CD14-positive monocyte (primary cell): ENCODE measurements at regions not wholly inside any gene's neighbourhood (a gene's known extent, or its start where the extent isn't known, plus 50 kb on each side); places are given as distances from the start of the nearest gene placed in this dataset.

Experiments
- DNase-seq, 3 donors: peaks; one replicate each; pipeline ENCODE4 v3.0.0-alpha.2; 2011 to 2022
- H2AFZ ChIP-seq: 2 replicates; pipeline ENCODE4 v1.6.0; 2012; ENCODE audit warnings: mild to moderate bottlenecking, low read depth, low read length, inconsistent platforms; ENCODE audit not compliant: insufficient read depth, poor library complexity, severe bottlenecking
- H3K27ac ChIP-seq, 2 donors: 1 replicate in 1 of 2; 2 replicates in 1 of 2; pipeline ENCODE4 v1.5.1; 2012 to 2013; ENCODE audit warnings: low read length in 2 of 2, control low read depth in 1 of 2, inconsistent platforms in 1 of 2, low read depth in 1 of 2, mild to moderate bottlenecking in 1 of 2
- H3K27me3 ChIP-seq, 2 donors: one replicate each; pipeline versions ENCODE4 v1.6.0 to v1.6.1; 2011 to 2013; ENCODE audit warnings: low read length in 2 of 2; ENCODE audit not compliant: control insufficient read depth in 2 of 2, insufficient read depth in 2 of 2
- H3K36me3 ChIP-seq, 2 donors: replicated peaks in 1 of 2; 1 replicate in 1 of 2; 2 replicates in 1 of 2; pipeline versions ENCODE4 v1.5.1 to v1.6.1; 2012 to 2013; ENCODE audit warnings: low read length in 2 of 2, control low read depth in 1 of 2, inconsistent platforms in 1 of 2, mild to moderate bottlenecking in 1 of 2; ENCODE audit not compliant: insufficient read depth in 2 of 2, control insufficient read depth in 1 of 2
- H3K4me1 ChIP-seq, 2 donors: 1 replicate in 1 of 2; 2 replicates in 1 of 2; pipeline versions ENCODE4 v1.5.1 to v1.6.1; 2012 to 2013; ENCODE audit warnings: low read length in 2 of 2, control low read depth in 1 of 2, inconsistent platforms in 1 of 2, mild to moderate bottlenecking in 1 of 2, moderate library complexity in 1 of 2; ENCODE audit not compliant: insufficient read depth in 2 of 2, control insufficient read depth in 1 of 2
- H3K4me2 ChIP-seq: replicated peaks from 2 replicates; pipeline ENCODE3; 2012; ENCODE audit warnings: low read length, moderate library complexity, mild to moderate bottlenecking; ENCODE audit not compliant: poor library complexity, severe bottlenecking; ENCODE audit errors: extremely low read depth
- H3K4me3 ChIP-seq, 3 experiments: fragments of 200-600 bp in 1 of 3; sonication (generic) in 1 of 3; replicated peaks in 1 of 3; 1 replicate in 2 of 3; 2 replicates in 1 of 3; pipeline ENCODE4 v1.5.1; 2011 to 2013; ENCODE audit warnings: low read length in 3 of 3, mild to moderate bottlenecking in 3 of 3, control low read depth in 2 of 3, low read depth in 2 of 3, inconsistent platforms in 1 of 3, moderate library complexity in 1 of 3
- H3K79me2 ChIP-seq: 2 replicates; pipeline ENCODE4 v1.6.0; 2012; ENCODE audit warnings: mild to moderate bottlenecking, control low read depth, inconsistent platforms, low read length, moderate library complexity; ENCODE audit not compliant: insufficient read depth
- H3K9ac ChIP-seq: 2 replicates; pipeline ENCODE4 v1.6.0; 2017; ENCODE audit warnings: low read length, mild to moderate bottlenecking; ENCODE audit not compliant: insufficient read depth, poor library complexity, severe bottlenecking
- H3K9me3 ChIP-seq, 2 donors: replicated peaks in 1 of 2; 1 replicate in 1 of 2; 2 replicates in 1 of 2; pipeline versions ENCODE4 v1.5.1 to v1.6.1; 2012 to 2013; ENCODE audit warnings: low read length in 2 of 2, control low read depth in 1 of 2; ENCODE audit not compliant: control insufficient read depth in 1 of 2, insufficient read depth in 1 of 2
- H4K20me1 ChIP-seq: 2 replicates; pipeline ENCODE4 v1.6.0; 2012; ENCODE audit warnings: mild to moderate bottlenecking, low read length, control low read depth, moderate library complexity; ENCODE audit not compliant: insufficient read depth
- H3K27ac Mint-ChIP-seq, 7 donors: one replicate each; pipeline ENCODE4 v1.8.0; 2020; ENCODE audit warnings: mild to moderate bottlenecking in 7 of 7, mixed read lengths in 7 of 7, moderate library complexity in 6 of 7, inconsistent platforms in 2 of 7
- H3K27me3 Mint-ChIP-seq, 3 donors: one replicate each; pipeline ENCODE4 v1.8.0; 2021 to 2022; ENCODE audit warnings: low read depth in 3 of 3, mild to moderate bottlenecking in 3 of 3, mixed read lengths in 3 of 3, moderate library complexity in 3 of 3, inconsistent platforms in 1 of 3
- H3K36me3 Mint-ChIP-seq, 2 donors: one replicate each; pipeline ENCODE4 v1.8.0; 2020; ENCODE audit warnings: mixed read lengths in 2 of 2, inconsistent platforms in 1 of 2, mild to moderate bottlenecking in 1 of 2
- H3K4me1 Mint-ChIP-seq: one replicate; pipeline ENCODE4 v1.8.0; 2020; ENCODE audit warnings: mild to moderate bottlenecking, mixed read lengths
- H3K4me3 Mint-ChIP-seq, 2 donors: one replicate each; pipeline ENCODE4 v1.8.0; 2020; ENCODE audit warnings: mild to moderate bottlenecking in 2 of 2, mixed read lengths in 2 of 2, moderate library complexity in 1 of 2
- H3K9me3 Mint-ChIP-seq, 7 donors: one replicate each; pipeline ENCODE4 v1.8.0; 2020 to 2022; ENCODE audit warnings: mixed read lengths in 7 of 7, mild to moderate bottlenecking in 6 of 7, moderate library complexity in 6 of 7, inconsistent platforms in 2 of 7
- CTCF ChIP-seq: fragments of 200-600 bp; IDR thresholded peaks from one replicate; pipeline ENCODE4 v1.8.0; 2022; ENCODE audit warnings: antibody characterized with exemption, mild to moderate bottlenecking
- WGBS: methylation state at CpG from one replicate; pipeline ENCODE4 v1.1.5; 2013; ENCODE audit warnings: missing lambda C conversion rate; ENCODE audit not compliant: insufficient coverage; 5-methylcytosine and 5-hydroxymethylcytosine counted together
- intact Hi-C, 2 donors: fragments of 100-400 bp; cut with micrococcal nuclease; formaldehyde crosslinking; loops; one replicate each; pipeline versions ENCODE4 v1.15.0 to v1.15.1; 2023

- TF ChIP-seq CTCF: no peak
- no peaks in the 10 kb centered on the region for H3K79me2 ChIP-seq
- H3K27me3 Mint-ChIP-seq: no peaks in the 10 kb centered on the region
These were observed 722.3 kb upstream of the CTNND2 start for GRCh38 chr5:12626556-12626955.

GRCh38 chr5:12625667-12626263 lies 721.5 kb upstream of the CTNND2 start:
- intact Hi-C loops: no loop called here
- no peak overlapping the region for H3K27ac Mint-ChIP-seq
- peaks cover 38 to 42% of the 10 kb centered on the region in 2 donors for H3K9me3 ChIP-seq
- no peak overlapping the region for H3K4me3 Mint-ChIP-seq
- no peak for TF ChIP-seq CTCF
- DNase-seq: no peak
- no peak overlapping the region for H3K4me3 ChIP-seq
- H3K27ac ChIP-seq: no peak overlapping the region
- H3K4me1 ChIP-seq: no peaks in the 10 kb centered on the region
- peaks cover 4 to 25% (median 10%) of the 10 kb centered on the region in 7 donors for H3K9me3 Mint-ChIP-seq
- no peaks in the 10 kb centered on the region for H3K4me1 Mint-ChIP-seq
- no peak overlapping the region for H3K4me2 ChIP-seq
- H4K20me1 ChIP-seq: no peaks in the 10 kb centered on the region
- 84% methylated on average over 7 of the region's 8 CpGs for WGBS
- H3K9ac ChIP-seq: no peak overlapping the region
- H3K36me3 ChIP-seq: no peaks in the 10 kb centered on the region
- no peaks in the 10 kb centered on the region for H3K27me3 ChIP-seq
- H3K27me3 Mint-ChIP-seq: no peaks in the 10 kb centered on the region
- H2AFZ ChIP-seq: no peak overlapping the region
- H3K36me3 Mint-ChIP-seq: no peaks in the 10 kb centered on the region
- H3K79me2 ChIP-seq: no peaks in the 10 kb centered on the region

More at GRCh38 chr5:12626556-12626955, 722.3 kb upstream of the CTNND2 start:
- H3K9me3 ChIP-seq: peaks cover 38 to 42% of the 10 kb centered on the region in 2 donors
- H4K20me1 ChIP-seq: no peaks in the 10 kb centered on the region
- WGBS: 92% methylated on average over 5 of the region's 5 CpGs
- H3K27me3 ChIP-seq: no peaks in the 10 kb centered on the region
- H3K36me3 ChIP-seq: no peaks in the 10 kb centered on the region
- intact Hi-C loops: no loop called here
- no peak overlapping the region for H3K4me3 Mint-ChIP-seq
- no peaks in the 10 kb centered on the region for H3K4me1 ChIP-seq
- H3K9ac ChIP-seq: no peak overlapping the region
- H3K27ac ChIP-seq: no peak overlapping the region
- no peaks in the 10 kb centered on the region for H3K36me3 Mint-ChIP-seq
- H3K4me1 Mint-ChIP-seq: no peaks in the 10 kb centered on the region
- H3K9me3 Mint-ChIP-seq: peaks cover 3 to 25% (median 10%) of the 10 kb centered on the region in 7 donors
- H3K4me2 ChIP-seq: no peak overlapping the region
- no peak overlapping the region for H2AFZ ChIP-seq
- DNase-seq: no peak
- no peak overlapping the region for H3K27ac Mint-ChIP-seq
- no peak overlapping the region for H3K4me3 ChIP-seq
